UCSD-AML1 (cell line): ENCODE measurements at regions not wholly inside any gene's neighbourhood (a gene's known extent, or its start where the extent isn't known, plus 50 kb on each side); places are given as distances from the start of the nearest gene placed in this dataset.
A peak's percentile ranks its signal among the peaks of the same experiment; 100 is the strongest.
"Not testable (repeated sequence)": the region's sequence is repeated elsewhere in the genome, so short reads cannot be mapped to it uniquely, and the experiment has no call there.

Experiments used
- DNase-seq: peaks from one replicate; lab custom pipeline; 2025; ENCODE audit not compliant: unreplicated experiment; lab: John Stamatoyannopoulos, UW

GRCh38 chr1:222012816-222013215 is 270.9 kb upstream of the DUSP10 start:
- DNase-seq = no peak

GRCh38 chr1:222010306-222010705 is 268.4 kb upstream of the DUSP10 start:
- DNase-seq = no peak

GRCh38 chr1:222009105-222009730 is 267.3 kb upstream of the DUSP10 start:
- DNase-seq = no peak

GRCh38 chr1:222006715-222007114 is 264.8 kb upstream of the DUSP10 start:
- no peak for DNase-seq

DNA sequence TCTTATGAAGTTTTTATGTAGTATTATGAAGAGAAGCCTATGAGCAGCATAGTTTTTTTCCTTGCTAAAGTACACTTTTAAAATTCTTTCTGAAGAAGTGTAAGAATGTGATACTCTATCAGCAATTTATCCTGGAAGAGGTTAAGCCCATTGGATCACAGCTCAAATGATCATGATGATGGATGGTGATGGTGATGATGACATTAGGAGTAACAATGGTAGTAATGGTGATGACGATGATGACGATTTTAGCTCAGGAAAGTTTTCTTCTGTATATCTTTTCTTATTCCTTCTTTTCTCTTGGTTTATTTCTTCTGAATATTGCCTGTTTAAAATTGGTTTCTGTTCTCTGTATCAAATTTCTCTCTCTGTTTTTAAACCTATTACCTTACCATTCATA is 262.9 kb upstream of the DUSP10 start:
- DNase-seq = no peak

- DNase-seq = no peak
Observed at GRCh38 chr1:222004034-222004433, 262.1 kb upstream of the DUSP10 start.

- no peak for DNase-seq
Observed at GRCh38 chr1:222002503-222002902, 260.6 kb upstream of the DUSP10 start.

GRCh38 chr1:222000131-222000530 is 258.2 kb upstream of the DUSP10 start:
- no peak for DNase-seq

- DNase-seq = no peak
Observed at GRCh38 chr1:221998781-221999180, 256.9 kb upstream of the DUSP10 start.

DNA sequence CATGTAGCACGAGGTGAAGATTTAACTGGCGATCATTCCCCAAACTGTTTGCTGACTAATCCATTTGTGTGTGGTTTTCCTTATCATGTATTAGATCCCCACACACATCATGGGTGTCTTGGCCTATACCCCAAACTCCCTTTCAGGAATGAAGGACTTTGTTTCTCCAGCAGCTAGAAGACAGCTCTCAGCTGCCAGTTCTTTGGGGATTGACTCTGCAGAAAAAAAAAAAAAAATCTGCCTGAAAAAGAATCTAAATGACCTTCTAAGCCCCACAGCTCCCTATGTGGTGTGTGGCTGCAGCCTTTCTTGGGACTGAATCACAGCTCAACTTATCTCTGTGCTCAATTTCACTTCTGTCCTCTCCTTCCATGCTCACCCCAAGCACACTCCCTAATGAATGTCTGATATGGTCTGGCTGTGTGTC is 256.3 kb upstream of the DUSP10 start:
- DNase-seq = no peak

DNA sequence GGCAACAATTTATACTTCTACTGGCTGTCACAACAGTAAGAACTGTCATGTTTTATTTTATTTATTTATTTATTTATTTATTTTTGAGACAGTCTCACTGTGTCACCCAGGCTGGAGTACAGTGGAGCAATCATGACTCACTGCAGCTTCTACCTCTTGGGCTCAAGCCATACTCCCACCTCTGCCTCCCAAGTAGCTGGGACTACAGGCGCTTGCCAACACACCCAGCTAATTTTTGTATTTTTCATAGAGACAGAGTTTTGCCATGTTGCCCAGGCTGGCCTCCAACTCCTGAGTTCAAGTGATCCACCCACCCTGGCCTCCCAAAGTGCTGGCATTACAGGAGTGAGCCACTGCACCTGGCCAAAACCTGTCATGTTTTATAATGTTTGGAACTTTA is 255.1 kb upstream of the DUSP10 start:
- not testable (repeated sequence) for DNase-seq

- DNase-seq = no peak
Observed at GRCh38 chr1:221994939-221995338, 253.1 kb upstream of the DUSP10 start.

DNA sequence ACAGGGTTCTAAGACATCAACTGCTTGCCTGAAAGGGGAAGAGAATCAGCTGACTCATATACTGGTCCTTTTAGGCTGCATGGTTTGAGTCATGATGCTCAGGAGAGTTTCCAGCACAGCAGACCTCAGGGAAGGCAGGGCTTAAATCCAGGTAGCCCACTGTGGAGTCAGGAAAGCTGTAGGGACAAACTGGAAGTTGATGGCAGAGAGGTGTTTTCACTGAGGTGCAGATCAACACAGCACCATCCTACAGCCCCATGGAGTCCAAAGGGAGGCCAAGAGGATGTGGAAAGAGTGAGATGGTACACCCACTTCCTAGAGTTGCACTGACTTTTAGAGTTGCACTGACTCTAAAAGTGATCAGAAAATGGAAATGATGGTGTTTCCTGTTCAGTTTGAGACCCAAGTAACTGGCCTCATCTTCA is 252.4 kb upstream of the DUSP10 start:
- DNase-seq = peak; percentile 26

DNA sequence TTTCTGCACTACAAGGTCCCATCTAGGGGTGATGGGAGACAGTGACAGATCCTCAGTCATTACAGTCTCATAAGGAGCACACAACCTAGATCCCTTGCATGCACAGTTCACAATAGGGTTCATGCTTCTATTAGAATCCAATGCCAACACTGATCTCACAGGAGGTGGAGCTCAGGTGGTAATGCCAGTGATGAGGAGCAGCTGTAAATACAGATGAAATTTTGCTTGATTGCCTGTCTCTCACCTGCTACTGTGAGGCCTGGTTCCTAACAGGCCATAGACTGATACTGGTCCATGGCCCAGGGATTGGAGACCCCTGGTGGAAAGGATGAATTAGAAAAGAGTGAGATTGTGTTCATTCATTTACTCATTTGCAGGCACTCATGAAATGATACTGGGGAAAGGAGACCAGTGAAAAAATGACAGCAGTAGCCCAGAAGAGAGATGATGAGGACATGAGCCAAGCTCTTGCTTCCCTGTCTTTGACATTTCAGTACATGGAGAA is 251.6 kb upstream of the DUSP10 start:
- DNase-seq = no peak

DNA sequence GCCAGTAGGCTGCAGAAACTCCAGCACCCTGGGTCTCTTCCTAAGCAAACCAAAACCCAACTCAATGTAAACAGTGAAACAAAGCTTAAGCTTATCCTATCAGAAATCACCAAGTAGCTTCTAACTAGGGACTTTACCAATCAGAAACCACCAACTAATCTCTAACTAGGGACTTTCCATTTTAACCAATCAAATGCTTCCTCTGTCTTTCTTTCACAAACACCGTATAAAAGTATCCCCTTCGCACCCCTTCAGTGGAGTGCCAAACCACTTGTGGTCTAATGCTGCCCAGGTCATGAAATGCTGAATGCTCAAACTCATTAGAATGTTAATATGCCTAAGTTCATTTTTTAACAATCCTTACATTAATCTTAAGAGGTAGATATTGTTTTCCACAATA is 250.5 kb upstream of the DUSP10 start:
- no peak for DNase-seq

DNA sequence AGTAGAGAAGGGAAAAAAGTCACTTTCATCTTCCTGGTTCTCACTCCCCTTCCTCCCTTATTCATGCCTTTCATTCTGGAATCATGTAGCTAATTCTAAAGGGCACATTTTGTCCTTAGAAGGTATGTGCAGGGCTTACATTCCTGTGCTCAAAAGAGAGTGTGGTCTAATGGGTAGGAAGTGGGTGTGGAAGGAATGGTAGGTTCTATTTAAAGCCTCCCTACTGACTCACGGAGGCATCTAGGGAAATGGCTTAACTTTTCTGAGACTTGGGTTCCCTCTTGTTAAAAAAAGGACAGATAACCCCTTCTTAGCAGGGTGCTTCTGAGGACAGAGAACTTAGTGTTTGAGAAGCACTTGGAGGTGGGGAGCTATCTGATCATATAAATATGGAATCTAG is 249.3 kb upstream of the DUSP10 start:
- DNase-seq = no peak

- no peak for DNase-seq
Observed at GRCh38 chr1:221989741-221990140, 247.9 kb upstream of the DUSP10 start.

DNA sequence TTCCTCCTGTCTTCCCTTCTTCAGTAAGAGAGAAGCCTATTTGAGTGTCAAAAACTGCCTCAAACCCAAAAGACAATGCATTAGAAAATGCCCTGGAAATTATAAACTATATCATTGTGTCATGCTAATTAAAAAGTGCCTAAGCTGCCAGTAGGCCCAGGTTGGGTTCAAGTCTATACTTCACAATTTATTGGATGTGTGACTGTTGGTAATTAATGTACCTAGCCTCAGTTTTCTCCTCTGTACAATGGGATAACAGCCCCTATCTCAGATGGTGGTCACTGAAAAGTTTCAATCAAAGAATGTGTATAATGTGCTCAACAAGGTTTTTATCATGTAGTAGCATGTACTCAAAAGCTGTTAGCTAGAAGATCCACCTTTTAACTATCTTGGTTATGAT is 246.9 kb upstream of the DUSP10 start:
- no peak for DNase-seq

- no peak for DNase-seq
Observed at GRCh38 chr1:221987860-221988520, 246.1 kb upstream of the DUSP10 start.

GRCh38 chr1:221983444-221983843 is 241.6 kb upstream of the DUSP10 start:
- DNase-seq = no peak

GRCh38 chr1:221981461-221981860 is 239.6 kb upstream of the DUSP10 start:
- no peak for DNase-seq

GRCh38 chr1:221979444-221980032 is 237.6 kb upstream of the DUSP10 start:
- DNase-seq = no peak
